ENCODE measurements at regions not wholly inside any gene's neighbourhood (a gene's known extent, or its start where the extent isn't known, plus 50 kb on each side); places are given as distances from the start of the nearest gene placed in this dataset.

- TF ChIP-seq, protein P1, sequence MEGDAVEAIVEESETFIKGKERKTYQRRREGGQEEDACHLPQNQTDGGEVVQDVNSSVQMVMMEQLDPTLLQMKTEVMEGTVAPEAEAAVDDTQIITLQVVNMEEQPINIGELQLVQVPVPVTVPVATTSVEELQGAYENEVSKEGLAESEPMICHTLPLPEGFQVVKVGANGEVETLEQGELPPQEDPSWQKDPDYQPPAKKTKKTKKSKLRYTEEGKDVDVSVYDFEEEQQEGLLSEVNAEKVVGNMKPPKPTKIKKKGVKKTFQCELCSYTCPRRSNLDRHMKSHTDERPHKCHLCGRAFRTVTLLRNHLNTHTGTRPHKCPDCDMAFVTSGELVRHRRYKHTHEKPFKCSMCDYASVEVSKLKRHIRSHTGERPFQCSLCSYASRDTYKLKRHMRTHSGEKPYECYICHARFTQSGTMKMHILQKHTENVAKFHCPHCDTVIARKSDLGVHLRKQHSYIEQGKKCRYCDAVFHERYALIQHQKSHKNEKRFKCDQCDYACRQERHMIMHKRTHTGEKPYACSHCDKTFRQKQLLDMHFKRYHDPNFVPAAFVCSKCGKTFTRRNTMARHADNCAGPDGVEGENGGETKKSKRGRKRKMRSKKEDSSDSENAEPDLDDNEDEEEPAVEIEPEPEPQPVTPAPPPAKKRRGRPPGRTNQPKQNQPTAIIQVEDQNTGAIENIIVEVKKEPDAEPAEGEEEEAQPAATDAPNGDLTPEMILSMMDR (IDR thresholded peaks at IDR 0.05; ENCODE audit: insufficient read depth, low read length, poor library complexity, severe bottlenecking): no peak
- no peaks in the 10 kb centered on the region for H3K36me3 ChIP-seq (ENCODE audit: control insufficient read depth, insufficient read depth, low read length)
- H3K4me3 ChIP-seq (replicated peaks; ENCODE audit: low read depth, low read length): no peak overlapping the region
- DNase-seq (ENCODE audit: extremely low read depth, insufficient read length): no peak
- no peaks in the 10 kb centered on the region for H3K27me3 ChIP-seq (replicated peaks; ENCODE audit: control insufficient read depth, insufficient read depth, low read length)
These were observed 445.5 kb downstream of the KCNH5 start for GRCh38 chr14:62599616-62600385.

- Histone ChIP-seq H3K27me3 (replicated peaks; ENCODE audit: control insufficient read depth, insufficient read depth, low read length) (no peaks in the 10 kb centered on the region), H3K36me3 (ENCODE audit: control insufficient read depth, insufficient read depth, low read length) (no peaks in the 10 kb centered on the region), H3K4me3 (replicated peaks; ENCODE audit: low read depth, low read length) (no peak overlapping the region)
- TF ChIP-seq, protein P1 (IDR thresholded peaks at IDR 0.05; ENCODE audit: insufficient read depth, low read length, poor library complexity, severe bottlenecking): no peak
- DNase-seq (ENCODE audit: extremely low read depth, insufficient read length): no peak
These were observed 442.5 kb downstream of the KCNH5 start for GRCh38 chr14:62602712-62603111.

DNA sequence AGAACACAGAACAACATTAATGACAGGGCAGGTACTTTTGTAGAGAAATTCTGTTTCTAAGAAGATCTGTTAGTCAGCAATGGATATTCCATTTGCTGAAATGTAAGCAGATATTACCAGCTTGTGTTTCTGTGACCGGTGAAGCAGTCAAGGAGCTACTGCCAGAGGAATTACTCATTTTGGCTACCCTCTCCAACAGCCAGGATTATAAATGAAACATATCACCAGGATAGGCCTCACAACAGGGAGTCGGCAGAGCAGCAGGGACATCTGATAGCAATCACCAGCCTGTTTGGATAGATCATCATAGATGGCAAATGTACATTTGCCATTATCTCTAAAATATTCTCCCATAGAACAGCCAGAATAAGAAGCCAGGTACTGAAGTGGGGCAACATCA is 440.7 kb downstream of the KCNH5 start:
- Histone ChIP-seq H3K27me3 (replicated peaks; ENCODE audit: control insufficient read depth, insufficient read depth, low read length) (no peaks in the 10 kb centered on the region), H3K4me3 (replicated peaks; ENCODE audit: low read depth, low read length) (no peak overlapping the region), H3K36me3 (ENCODE audit: control insufficient read depth, insufficient read depth, low read length) (no peaks in the 10 kb centered on the region)
- DNase-seq (ENCODE audit: extremely low read depth, insufficient read length): no peak
- TF ChIP-seq, protein P1 (IDR thresholded peaks at IDR 0.05; ENCODE audit: insufficient read depth, low read length, poor library complexity, severe bottlenecking): no peak

DNA sequence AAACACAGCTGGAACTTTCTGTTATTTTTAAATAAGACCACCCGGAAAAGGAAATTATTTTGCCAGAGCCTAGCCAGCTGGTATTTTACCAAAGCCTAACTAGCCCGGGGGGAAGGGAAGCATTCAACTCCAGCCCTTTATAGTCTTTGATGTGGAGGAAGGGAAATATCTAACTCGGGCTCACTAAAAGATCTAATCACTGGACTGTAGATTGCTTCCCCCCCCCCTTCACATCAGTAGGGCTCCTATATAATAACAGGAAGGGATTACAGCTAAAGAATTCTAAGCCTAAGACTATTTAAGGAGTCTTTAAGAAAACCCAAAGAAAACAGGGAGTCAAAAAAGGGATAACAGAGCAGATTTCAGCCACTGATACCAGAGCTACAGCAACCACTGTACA is 431.1 kb downstream of the KCNH5 start:
- TF ChIP-seq, protein P1 (IDR thresholded peaks at IDR 0.05; ENCODE audit: insufficient read depth, low read length, poor library complexity, severe bottlenecking): no peak
- Histone ChIP-seq H3K36me3 (ENCODE audit: control insufficient read depth, insufficient read depth, low read length) (no peaks in the 10 kb centered on the region), H3K27me3 (replicated peaks; ENCODE audit: control insufficient read depth, insufficient read depth, low read length) (no peaks in the 10 kb centered on the region), H3K4me3 (replicated peaks; ENCODE audit: low read depth, low read length) (no peak overlapping the region)
- no peak for DNase-seq (ENCODE audit: extremely low read depth, insufficient read length)

GRCh38 chr14:62616668-62617067 is 428.6 kb downstream of the KCNH5 start:
- H3K36me3 ChIP-seq (ENCODE audit: control insufficient read depth, insufficient read depth, low read length): no peaks in the 10 kb centered on the region
- TF ChIP-seq, protein P1 (IDR thresholded peaks at IDR 0.05; ENCODE audit: insufficient read depth, low read length, poor library complexity, severe bottlenecking): no peak

More at GRCh38 chr14:62616668-62617067, 428.6 kb downstream of the KCNH5 start:
- Histone ChIP-seq H3K4me3 (replicated peaks; ENCODE audit: low read depth, low read length) (no peak overlapping the region), H3K27me3 (replicated peaks; ENCODE audit: control insufficient read depth, insufficient read depth, low read length) (no peaks in the 10 kb centered on the region)
- no peak for DNase-seq (ENCODE audit: extremely low read depth, insufficient read length)

Measured in GM06990 (cell line).